Inflammatory macrophage treated with lipopolysaccharide for 1 hour (primary cell): ENCODE measurements at regions not wholly inside any gene's neighbourhood (a gene's known extent, or its start where the extent isn't known, plus 50 kb on each side); places are given as distances from the start of the nearest gene placed in this dataset.
"Not testable (repeated sequence)": the region's sequence is repeated elsewhere in the genome, so short reads cannot be mapped to it uniquely, and the experiment has no call there.

ENCODE experiments used
- DNase-seq, 2 donors: peaks; one replicate each; pipeline ENCODE4 v3.0.0-alpha.2; 2020 to 2022

GRCh38 chr4:30461218-30461617 lies 259.0 kb upstream of the PCDH7 start:
- DNase-seq: no peak

- no peak for DNase-seq
Measured at GRCh38 chr4:30462445-30463090, 257.6 kb upstream of the PCDH7 start.

- DNase-seq: no peak
Measured at GRCh38 chr4:30471861-30472260, 248.3 kb upstream of the PCDH7 start.

- DNase-seq: no peak
Measured at GRCh38 chr4:30473225-30473624, 246.9 kb upstream of the PCDH7 start.

GRCh38 chr4:30495251-30495650 lies 224.9 kb upstream of the PCDH7 start:
- no peak for DNase-seq

GRCh38 chr4:30495651-30496310 lies 224.4 kb upstream of the PCDH7 start:
- DNase-seq: no peak

GRCh38 chr4:30511751-30512150 lies 208.4 kb upstream of the PCDH7 start:
- DNase-seq: no peak

- DNase-seq: no peak
Measured at GRCh38 chr4:30518211-30518610, 202.0 kb upstream of the PCDH7 start.

- DNase-seq: no peak
Measured at GRCh38 chr4:30525662-30526315, 194.4 kb upstream of the PCDH7 start.

GRCh38 chr4:30535255-30535654 lies 184.9 kb upstream of the PCDH7 start:
- DNase-seq: no peak

- DNase-seq: no peak
Measured at GRCh38 chr4:30536231-30536630, 183.9 kb upstream of the PCDH7 start.

- no peak for DNase-seq
Measured at GRCh38 chr4:30537456-30537855, 182.7 kb upstream of the PCDH7 start.

GRCh38 chr4:30538794-30539193 lies 181.4 kb upstream of the PCDH7 start:
- DNase-seq: no peak

GRCh38 chr4:30543057-30543456 lies 177.1 kb upstream of the PCDH7 start:
- no peak for DNase-seq

GRCh38 chr4:30553151-30553550 lies 167.0 kb upstream of the PCDH7 start:
- no peak for DNase-seq

GRCh38 chr4:30553706-30554105 lies 166.5 kb upstream of the PCDH7 start:
- DNase-seq: no peak

- DNase-seq: no peak
Measured at GRCh38 chr4:30555775-30556174, 164.4 kb upstream of the PCDH7 start.

GRCh38 chr4:30559481-30559880 lies 160.7 kb upstream of the PCDH7 start:
- no peak for DNase-seq

GRCh38 chr4:30586850-30587249 lies 133.3 kb upstream of the PCDH7 start:
- no peak for DNase-seq

GRCh38 chr4:30589669-30590068 lies 130.5 kb upstream of the PCDH7 start:
- DNase-seq: not testable (repeated sequence)

- no peak for DNase-seq
Measured at GRCh38 chr4:30600246-30601017, 119.7 kb upstream of the PCDH7 start.

GRCh38 chr4:30601070-30601865 lies 118.9 kb upstream of the PCDH7 start:
- no peak for DNase-seq
